ENCODE measurements at regions not wholly inside any gene's neighbourhood (a gene's known extent, or its start where the extent isn't known, plus 50 kb on each side); places are given as distances from the start of the nearest gene placed in this dataset.
A peak's percentile ranks its signal among the peaks of the same experiment; 100 is the strongest.

DNA sequence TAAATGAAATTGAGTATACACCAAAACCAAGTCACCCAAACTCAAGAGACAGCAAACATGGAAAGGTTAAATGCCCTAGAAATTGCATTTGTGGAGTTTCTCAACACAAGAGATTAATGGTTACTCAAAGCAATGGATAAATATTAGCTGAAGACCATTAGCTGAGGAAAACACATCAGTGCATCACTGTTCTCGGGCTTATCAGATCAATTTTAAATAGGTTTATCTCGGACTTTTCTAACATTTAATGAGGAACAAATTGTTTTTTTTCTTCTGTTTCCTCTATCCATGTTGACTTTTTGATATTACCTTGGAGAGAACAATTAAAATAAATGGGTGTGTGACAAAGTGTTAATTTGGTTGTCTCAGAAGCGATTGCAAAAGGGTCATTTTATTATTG lies 105.4 kb upstream of the PIK3C3 start:
- in situ Hi-C loops (cut with MboI; ENCODE audit: low pct_unique_long_range_greater_than_20kb, low sequenced_read_pairs, unreplicated experiment), result no loop called here
- TF ChIP-seq CTCF (IDR thresholded peaks at IDR 0.05; ENCODE audit: extremely low read depth, insufficient read depth, missing control alignments), result no peak
- DNase-seq (ENCODE audit: low spot score), result no peak

- in situ Hi-C loops (cut with MboI; ENCODE audit: low pct_unique_long_range_greater_than_20kb, low sequenced_read_pairs, unreplicated experiment), result no loop called here
- TF ChIP-seq CTCF (IDR thresholded peaks at IDR 0.05; ENCODE audit: extremely low read depth, insufficient read depth, missing control alignments), result no peak
- no peak for DNase-seq (ENCODE audit: low spot score)
These were observed 109.5 kb upstream of the PIK3C3 start for GRCh38 chr18:41845563-41845962.

GRCh38 chr18:41842886-41843285 lies 112.1 kb upstream of the PIK3C3 start:
- no peak for TF ChIP-seq CTCF (IDR thresholded peaks at IDR 0.05; ENCODE audit: extremely low read depth, insufficient read depth, missing control alignments)
- in situ Hi-C loops (cut with MboI; ENCODE audit: low pct_unique_long_range_greater_than_20kb, low sequenced_read_pairs, unreplicated experiment), result no loop called here
- no peak for DNase-seq (ENCODE audit: low spot score)

GRCh38 chr18:41829647-41830516 lies 125.2 kb upstream of the PIK3C3 start:
- in situ Hi-C loops (cut with MboI; ENCODE audit: low pct_unique_long_range_greater_than_20kb, low sequenced_read_pairs, unreplicated experiment), result no loop called here
- TF ChIP-seq CTCF (IDR thresholded peaks at IDR 0.05; ENCODE audit: extremely low read depth, insufficient read depth, missing control alignments), result no peak
- no peak for DNase-seq (ENCODE audit: low spot score)

GRCh38 chr18:41828137-41828536 lies 126.9 kb upstream of the PIK3C3 start:
- TF ChIP-seq CTCF (IDR thresholded peaks at IDR 0.05; ENCODE audit: extremely low read depth, insufficient read depth, missing control alignments), result no peak
- in situ Hi-C loops (cut with MboI; ENCODE audit: low pct_unique_long_range_greater_than_20kb, low sequenced_read_pairs, unreplicated experiment), result no loop called here
- DNase-seq (ENCODE audit: low spot score), result no peak

GRCh38 chr18:41820784-41821183 lies 134.2 kb upstream of the PIK3C3 start:
- no peak for TF ChIP-seq CTCF (IDR thresholded peaks at IDR 0.05; ENCODE audit: extremely low read depth, insufficient read depth, missing control alignments)
- peak; percentile 20 for DNase-seq (ENCODE audit: low spot score)
- in situ Hi-C loops (cut with MboI; ENCODE audit: low pct_unique_long_range_greater_than_20kb, low sequenced_read_pairs, unreplicated experiment), result no loop called here
